GM18507 (cell line): ENCODE measurements at regions not wholly inside any gene's neighbourhood (a gene's known extent, or its start where the extent isn't known, plus 50 kb on each side); places are given as distances from the start of the nearest gene placed in this dataset.
"Not testable (repeated sequence)": the region's sequence is repeated elsewhere in the genome, so short reads cannot be mapped to it uniquely, and the experiment has no call there.

Experiments
- DNase-seq: peaks from one replicate; pipeline ENCODE4 v3.0.0; 2011; ENCODE audit warnings: low read depth; ENCODE audit not compliant: insufficient read length; ENCODE audit errors: extremely low spot score
- FAIRE-seq: peaks from 2 replicates; lab custom pipeline; 2011; peaks lifted over from hg19 to GRCh38; lab: Jason Lieb, UNC

DNA sequence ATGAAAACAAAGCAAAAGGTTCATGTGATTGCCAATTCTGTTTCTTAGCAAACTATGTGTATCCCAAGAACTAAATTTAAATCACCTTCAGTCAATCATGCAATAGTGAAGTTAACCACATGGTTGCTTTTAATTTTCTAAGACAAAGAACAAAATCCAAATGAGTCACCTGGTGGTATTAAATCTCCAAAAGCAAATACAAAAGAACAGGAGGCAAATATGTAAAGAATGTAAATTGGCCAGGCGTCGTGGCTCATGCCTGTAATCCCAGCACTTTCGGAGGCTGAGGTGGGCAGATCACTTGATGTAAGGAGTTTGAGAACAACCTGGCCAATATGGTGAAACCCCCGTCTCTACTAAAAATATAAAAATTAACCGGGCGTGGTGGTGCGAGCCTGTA, 54.2 kb upstream of the PIK3R4 start:
- FAIRE-seq (no peak), DNase-seq (no peak)

DNA sequence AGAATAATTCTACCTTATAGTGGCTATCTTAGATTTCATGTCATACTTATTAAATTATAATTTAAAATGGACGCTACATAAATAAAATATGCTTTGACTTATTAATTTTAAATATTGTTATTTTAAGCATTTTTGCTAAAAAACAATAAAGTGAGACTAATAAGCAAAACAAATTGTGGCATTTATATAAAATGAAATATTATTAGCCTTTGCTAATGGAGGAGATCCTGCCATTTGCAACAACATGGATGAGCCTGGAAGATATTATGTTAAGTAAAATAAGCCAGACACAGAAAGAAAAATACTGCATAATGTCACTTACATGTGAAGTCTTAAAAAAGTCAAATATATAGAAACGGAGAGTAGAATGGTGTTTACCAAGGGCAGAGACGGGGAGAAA, 54.8 kb upstream of the PIK3R4 start:
- FAIRE-seq (no peak), DNase-seq (no peak)

DNA sequence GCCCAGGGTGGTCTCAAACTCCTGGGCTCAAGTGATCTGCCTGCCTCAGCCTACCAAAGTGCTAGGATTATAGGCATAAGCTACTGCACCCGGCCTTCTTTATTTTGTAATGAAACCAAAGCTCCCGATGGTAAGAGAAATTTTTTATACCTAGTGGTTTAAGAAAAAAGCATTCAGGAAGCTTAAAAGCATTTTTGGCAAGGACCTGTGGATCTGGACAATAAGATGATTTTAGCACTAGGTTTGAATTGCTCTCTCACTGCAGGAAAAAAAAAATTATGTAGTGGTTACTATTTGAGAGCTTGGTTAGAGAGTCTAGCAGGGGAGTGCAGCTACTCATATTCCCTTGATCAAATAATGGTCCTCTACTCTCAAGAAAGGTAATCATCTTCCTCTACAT, 64.9 kb upstream of the PIK3R4 start:
- FAIRE-seq (no peak), DNase-seq (no peak)

DNA sequence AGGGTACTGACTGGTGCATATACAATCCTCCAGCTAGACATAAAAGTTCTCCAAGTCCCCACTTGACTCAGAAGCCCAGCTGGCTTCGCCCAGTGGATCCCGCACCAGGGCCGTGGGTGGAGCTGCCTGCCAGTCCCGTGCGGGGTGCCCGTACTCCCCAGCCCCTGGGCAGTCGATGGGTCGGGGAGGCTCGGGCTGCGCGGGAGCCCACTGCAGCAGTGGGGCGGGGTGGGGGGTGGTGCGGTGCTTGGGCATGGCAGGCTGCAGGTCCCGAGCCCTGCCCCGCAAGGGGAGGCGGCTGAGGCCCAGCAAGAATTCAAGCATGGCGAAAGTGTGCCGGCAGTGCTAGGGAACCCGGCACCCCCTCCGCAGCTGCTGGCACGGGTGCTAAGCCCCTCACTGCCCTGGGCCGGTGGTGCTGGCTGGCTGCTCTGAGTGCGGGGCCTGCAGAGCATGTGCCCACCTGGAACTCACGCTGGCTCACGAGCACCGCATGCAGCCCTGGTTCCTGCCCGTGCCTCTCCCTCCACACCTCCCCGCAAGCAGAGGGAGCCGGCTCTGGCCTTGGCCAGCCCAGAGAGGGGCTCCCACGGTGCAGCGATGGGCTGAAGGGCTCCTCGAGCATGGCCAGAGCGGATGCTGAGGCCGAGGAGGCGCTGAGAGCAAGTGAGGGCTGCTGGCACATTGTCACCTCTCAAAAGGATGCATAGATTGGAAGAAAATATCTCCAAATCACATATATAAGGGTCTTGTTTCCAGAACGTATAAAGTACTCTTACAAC, 68.3 kb upstream of the PIK3R4 start:
- DNase-seq (no peak), FAIRE-seq (no peak)

DNA sequence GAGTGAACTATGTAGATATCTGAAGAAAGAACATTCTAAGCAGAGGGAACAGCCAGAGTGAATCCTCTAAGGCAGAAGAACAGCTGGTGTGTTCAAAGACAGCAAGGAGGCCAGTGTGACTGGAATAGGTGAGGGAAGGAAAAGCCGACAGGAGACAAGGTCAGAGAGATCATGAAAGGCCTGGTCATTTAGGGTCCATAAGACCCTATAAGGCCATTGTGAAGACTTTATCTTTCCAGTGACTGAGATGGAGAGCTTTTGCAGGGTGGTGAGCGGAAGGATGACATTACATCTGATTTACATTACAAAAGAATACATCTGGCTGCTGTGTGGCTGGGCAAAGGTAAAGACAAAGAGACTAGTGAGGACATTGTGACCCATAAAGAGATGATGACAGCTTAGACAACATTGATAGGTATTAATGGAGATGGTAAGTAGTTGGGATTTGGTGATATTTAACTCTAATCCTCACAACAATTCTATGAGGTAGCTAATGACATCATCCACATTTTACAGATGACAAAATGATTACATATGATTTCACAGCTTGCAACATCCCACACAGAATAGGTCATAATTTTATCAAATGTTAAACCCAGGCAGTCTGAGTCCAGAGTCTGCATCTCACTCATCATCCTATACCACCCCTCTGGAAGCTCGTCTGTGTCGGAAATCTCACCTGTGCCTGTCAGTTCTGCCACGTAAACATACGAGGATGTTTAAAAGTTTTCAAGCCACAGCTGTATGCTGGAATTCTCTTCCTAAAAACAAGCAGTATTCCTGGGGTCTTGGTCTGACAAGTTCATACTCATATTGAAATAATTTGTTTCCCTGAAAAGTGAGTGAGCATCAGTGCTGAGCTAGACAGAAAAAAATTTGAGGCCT, 70.2 kb upstream of the PIK3R4 start:
- no peak for DNase-seq
- no peak for FAIRE-seq

DNA sequence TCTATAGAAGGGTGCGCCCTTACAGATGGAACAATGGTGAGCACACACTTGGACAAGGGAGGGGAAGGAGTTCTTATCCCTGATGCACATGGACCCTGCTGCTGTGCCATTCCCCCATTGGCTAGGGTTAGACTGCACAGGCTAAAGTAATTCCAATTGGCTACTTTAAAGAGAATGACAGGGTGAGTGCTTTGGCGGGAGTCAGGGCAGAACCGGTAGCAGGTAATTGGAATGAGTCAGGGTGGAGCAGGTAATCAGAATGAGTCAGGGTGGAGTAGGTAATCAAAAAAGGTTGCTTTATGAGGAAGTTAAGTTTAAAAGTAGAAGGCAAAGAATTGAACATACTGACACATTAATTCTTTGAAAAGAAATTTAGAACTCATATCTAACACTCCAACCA, 71.4 kb upstream of the PIK3R4 start:
- not testable (repeated sequence) for DNase-seq, FAIRE-seq

DNA sequence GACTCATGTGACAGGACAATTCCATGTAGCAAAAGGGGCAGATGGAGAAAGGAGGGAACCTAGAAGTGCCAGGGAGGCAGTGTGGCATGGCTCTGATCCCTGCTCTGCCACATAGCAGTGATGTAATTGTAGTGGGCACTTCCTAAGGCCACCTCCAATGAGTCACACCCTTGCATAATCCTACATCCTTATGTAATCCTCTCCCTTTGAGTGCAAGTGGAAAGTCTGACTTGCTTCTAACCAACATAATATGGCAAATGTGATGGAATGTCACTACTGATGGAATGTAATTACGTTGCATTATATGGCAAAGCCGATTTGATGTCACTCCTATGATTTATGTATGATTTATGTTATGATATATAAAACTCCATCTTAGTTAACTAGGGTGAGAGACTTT, 72.9 kb upstream of the ATP2C1 start:
- no peak for DNase-seq

DNA sequence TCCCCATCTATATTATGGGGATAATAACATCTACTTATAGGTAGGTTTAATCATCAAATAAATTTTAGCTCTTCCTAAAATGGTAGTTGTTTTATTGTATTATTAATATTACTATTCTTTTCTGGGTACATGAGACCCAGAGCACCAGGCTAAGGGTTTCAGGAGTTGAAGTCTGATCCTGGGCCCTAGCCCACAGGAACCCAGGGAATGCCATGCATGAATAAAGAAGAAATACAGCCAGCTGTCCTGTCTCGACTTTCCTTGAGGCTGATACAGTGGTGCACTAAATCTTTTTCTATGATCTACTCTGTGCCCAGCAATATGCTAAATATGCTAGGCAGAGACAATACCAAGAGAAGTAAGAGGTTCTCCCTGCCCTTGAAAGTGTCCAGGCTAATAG, 72.1 kb upstream of the ATP2C1 start:
- FAIRE-seq, result no peak
- DNase-seq, result no peak

More for the DNA sequence above, 72.9 kb upstream of the ATP2C1 start:
- no peak for FAIRE-seq

DNA sequence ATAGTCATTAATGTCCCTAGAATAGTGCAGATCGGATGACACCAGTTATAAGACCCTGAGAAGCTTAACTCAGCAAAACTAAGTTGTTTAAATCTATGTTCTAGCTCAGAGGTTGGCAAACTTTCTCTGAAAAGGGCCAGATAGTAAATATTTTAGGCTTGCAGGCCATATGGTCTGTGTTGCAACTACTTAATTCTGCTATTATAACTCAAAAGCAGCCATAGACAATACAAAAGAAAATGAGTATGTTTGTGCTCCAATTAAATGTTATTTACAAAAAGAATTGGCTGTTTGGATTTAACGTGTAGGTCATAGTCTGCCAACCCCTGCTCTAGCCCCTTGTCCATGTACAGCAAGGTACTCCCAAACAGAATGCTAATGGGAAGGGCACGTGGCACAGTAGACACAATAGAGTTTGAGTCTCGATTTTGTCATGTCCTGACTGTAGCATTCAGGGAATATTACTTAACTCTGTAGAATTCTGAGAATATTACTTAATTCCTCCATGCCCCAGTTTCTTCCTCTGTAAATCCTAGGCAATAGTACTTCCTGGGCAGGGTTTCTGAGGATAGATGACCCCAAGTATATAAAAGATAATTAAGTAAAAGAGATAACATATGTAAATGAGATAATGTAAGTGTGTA, 70.5 kb upstream of the ATP2C1 start:
- DNase-seq, result no peak
- no peak for FAIRE-seq

DNA sequence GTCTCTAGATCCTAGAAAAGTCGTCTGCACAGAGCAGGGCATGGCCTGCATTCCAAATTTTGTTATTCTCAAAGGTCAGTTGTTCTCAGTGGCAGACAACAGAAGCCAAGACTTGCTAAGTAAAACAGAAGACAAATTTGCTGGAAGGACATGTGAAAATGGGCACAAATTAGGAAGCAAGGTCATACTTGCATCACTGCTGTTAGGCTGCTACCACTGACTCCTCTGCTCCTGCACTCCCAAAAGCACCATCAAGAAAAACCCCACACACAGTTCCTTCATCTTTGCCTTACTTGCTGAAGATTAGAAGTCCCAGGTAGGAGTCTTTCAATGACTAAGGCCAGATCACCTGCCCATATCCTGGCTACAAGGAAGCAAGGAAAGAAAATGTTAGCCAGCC, 69.9 kb upstream of the ATP2C1 start:
- DNase-seq, result no peak
- FAIRE-seq, result no peak

DNA sequence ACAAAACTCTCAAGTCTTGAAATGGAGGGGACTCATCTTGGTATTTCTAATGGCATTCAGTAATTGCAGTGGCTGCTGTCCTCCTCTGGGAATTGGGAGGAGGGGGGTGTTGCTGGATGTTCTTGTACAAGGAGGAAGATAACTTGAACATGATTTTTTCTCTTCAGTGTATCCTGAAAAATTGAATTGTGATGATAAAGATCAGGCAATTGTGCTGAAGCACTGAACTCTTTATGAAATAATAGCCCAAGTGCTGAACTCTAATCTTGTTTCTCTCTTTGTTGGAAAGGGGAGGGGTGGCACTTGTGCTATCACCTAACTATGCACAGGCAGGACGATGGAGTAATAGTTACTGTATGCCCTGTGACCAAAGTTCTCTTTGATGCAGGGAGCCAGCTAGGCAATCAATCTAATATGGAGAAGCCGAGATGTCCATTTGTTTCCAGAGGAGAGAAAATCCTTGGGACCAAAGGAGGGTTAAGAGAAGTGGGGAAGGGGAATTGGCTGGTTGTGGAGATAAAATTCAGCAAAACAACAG, 68.1 kb upstream of the ATP2C1 start:
- DNase-seq (no peak), FAIRE-seq (no peak)

DNA sequence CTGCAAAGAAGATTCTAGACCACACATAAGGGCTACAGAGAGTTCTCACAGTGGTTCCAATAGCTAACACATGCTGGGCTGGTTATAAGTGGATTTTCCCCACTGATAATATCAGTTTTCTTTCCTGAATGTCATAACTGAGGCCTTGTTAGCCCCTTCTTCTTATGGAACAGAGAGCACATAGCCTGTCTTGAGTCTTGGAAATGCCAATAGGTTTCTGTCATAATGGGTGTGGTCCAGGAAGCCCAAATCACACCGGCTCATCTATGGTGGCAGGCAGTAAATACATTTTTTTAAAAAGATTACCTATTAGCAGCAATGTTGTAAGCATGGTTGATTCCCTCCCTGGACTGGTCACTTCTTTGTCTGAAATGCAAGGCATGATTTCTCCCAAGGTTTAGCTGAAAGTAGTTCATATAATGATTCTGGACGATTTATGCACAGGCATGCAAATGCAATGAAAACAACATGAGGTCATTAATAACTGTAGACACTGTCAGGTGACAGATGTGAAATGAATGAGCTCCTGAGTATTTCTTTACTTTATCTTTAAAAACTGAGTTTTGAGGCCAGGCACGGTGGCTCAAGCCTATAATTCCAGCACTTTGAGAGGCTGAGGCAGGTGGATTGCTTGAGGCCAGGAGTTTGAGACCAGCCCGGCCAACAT, 67.2 kb upstream of the ATP2C1 start:
- FAIRE-seq (no peak), DNase-seq (no peak)

DNA sequence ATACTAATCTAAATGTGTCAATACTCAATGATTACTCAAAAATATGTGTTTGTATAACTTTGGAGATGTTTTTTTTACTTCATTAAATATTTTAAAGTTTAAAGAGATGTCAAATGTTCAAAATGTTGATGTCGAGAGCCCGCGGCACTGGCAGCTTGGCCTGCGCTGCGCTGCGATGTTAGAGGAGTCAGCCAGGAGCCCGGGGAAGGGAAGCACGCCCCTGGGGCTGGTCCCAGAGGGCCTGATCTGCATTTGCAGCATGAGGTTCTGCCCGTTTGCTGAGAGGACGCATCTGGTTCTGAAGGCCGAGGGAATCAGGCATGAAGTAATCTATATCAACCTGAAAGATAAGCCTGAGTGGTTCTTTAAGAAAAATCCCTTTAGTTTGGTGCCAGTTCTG, 66.4 kb upstream of the ATP2C1 start:
- FAIRE-seq (no peak), DNase-seq (no peak)

DNA sequence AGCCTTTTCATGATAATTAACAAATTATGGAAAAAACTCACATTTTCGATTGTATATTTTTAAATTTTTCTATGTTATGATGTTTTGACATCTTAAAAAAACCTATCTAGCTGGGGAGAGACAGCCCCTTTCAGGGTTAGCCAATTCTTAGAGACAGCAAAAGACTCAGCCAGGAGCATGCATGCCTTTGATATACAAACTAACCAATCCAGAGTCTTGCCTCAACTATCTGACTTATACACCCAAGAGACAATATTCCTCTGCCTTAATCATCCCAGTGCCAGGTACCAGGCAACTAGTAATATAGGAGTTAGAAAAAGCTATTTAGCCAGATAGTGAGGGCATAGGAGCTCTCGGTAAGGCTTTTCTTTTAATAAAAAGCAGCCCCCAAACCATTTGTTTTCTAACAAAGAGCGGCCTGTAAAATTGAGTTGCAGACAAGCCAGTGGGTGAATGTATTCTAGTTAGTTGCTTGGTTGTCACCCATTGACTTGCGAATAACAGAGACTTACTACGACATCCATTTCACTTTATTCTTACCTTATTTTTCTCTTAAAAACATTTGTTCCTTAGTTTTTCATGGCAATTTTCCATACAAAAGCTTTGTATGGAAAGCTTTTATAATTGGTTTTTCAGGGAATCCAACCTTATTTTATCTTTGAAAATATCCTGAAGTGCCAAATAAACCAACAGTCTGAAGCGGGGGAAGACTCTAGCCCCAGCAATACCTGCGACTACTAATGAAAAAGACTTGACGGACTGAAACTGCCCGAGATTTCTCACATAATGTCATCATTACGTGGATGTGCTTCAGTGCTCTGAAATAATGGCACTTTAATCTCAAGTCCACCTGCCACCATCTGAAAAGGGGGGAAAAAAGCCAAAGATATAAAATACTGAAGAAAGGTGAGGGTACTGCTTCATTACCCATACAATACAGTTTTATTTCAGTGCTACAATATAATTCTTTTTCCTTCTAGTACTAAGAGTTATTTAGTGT, 64.6 kb upstream of the ATP2C1 start:
- DNase-seq (no peak), FAIRE-seq (no peak)

DNA sequence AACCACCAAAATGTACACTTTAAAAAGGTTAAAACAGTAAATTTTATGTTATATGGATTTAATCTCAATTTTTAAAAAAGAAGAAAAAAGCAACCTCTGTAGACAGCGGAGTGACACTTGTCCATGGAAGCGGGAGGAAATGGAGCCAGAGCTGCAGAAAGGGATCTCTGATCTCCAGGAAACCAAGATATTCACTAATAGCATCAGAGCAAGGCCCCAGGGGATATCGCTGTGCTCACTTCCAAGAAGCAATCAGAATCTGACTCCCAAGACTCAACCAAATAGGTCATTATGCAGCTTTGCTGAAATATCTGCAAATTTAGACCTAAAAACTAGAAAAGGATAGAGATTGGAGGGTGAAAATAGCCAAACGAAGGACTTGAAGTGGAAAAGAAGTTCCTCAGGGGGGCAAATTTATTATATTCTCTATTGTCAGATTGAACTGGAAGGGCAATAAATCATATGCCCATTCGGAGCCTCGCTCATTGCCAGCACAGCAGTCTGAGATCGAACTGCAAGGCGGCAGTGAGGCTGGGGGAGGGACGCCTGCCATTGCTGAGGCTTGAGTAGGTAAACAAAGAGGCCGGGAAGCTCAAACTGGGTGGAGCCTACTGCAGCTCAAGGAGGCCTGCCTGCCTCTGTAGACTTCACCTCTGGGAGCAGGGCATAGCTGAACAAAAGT, 62.0 kb upstream of the ATP2C1 start:
- no peak for FAIRE-seq
- no peak for DNase-seq

DNA sequence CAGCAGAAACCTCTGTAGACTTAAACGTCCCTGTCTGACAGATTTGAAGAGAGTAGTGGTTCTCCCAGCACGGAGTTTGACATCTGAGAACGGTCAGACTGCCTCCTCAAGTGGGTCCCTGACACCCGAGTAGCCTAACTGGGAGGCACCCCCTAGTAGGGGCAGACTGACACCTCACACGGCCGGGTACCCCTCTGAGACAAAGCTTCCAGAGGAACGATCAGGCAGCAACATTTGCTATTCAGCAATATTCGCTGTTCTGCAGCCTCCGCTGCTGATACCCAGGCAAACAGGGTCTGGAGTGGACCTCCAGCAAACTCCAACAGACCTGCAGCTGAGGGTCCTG, 61.5 kb upstream of the ATP2C1 start:
- not testable (repeated sequence) for FAIRE-seq

DNA sequence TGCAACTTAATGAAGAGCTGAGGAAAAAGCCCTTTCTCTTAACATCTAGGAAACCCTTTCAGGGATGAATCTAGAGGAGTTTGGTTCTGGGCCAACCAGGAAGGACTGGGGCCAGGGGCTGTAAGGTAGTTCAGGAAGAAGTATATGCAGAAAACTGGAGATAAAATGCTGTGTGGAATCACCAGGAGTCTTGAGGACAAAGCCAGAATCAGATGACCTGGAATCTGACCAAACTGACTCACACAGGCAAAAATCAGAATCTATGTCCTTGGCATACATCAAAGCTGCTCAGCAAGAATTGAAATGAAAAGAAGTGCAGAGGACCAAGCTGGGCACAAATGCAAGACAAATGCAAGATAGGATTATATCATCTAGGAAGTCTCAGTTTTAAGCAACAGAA, 59.4 kb upstream of the ATP2C1 start:
- no peak for DNase-seq
- FAIRE-seq, result no peak

More for the DNA sequence above, 61.5 kb upstream of the ATP2C1 start:
- DNase-seq, result not testable (repeated sequence)

DNA sequence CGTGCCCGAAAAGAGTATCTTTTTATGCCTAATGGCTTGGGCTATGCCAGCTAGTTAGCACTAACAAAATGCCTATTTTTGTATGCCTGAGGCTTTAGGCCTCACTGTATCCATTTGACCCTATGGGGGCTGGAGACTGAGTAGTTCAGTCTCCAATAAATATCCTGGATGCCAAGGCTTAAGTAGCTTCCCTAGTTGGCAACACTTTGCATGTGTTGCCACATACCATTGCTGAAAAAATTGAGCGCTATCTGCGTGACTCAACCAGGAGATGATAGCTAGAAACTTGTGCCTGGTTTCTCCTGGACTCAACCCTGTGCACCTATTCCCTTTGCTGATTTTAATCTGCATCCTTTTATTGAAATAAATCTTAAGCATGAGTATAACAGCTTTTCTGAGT, 58.4 kb upstream of the ATP2C1 start:
- no peak for DNase-seq
- FAIRE-seq, result no peak
